Astrocyte (in vitro differentiated cells and primary cell): ENCODE measurements at regions not wholly inside any gene's neighbourhood (a gene's known extent, or its start where the extent isn't known, plus 50 kb on each side); places are given as distances from the start of the nearest gene placed in this dataset.

Experiments
- DNase-seq: peaks from one replicate; pipeline ENCODE4 v3.0.0-alpha.2; 2010; ENCODE audit warnings: low read depth
- FAIRE-seq: peaks from 2 replicates; lab custom pipeline; 2011; peaks lifted over from hg19 to GRCh38; lab: Jason Lieb, UNC
- H2AFZ ChIP-seq: 2 replicates; pipeline ENCODE4 v1.6.0; 2012; ENCODE audit warnings: low read depth, low read length, inconsistent platforms
- H3K27ac ChIP-seq: 2 replicates; pipeline ENCODE4 v1.5.1; 2011; ENCODE audit warnings: low read depth, low read length, inconsistent platforms
- H3K27me3 ChIP-seq: 2 replicates; pipeline ENCODE4 v1.6.0; 2011; ENCODE audit warnings: low read length, inconsistent platforms; ENCODE audit not compliant: insufficient read depth
- H3K36me3 ChIP-seq: 2 replicates; pipeline ENCODE4 v1.5.1; 2011; ENCODE audit warnings: low read length, inconsistent platforms; ENCODE audit not compliant: insufficient read depth
- H3K4me1 ChIP-seq: 2 replicates; pipeline ENCODE4 v1.5.1; 2011; ENCODE audit warnings: low read length, inconsistent platforms; ENCODE audit not compliant: insufficient read depth
- H3K4me2 ChIP-seq: 2 replicates; pipeline ENCODE4 v1.6.0; 2012; ENCODE audit warnings: low read length, inconsistent platforms
- H3K4me3 ChIP-seq: 2 replicates; pipeline ENCODE4 v1.5.1; 2011; ENCODE audit warnings: low read depth, mild to moderate bottlenecking, low read length, inconsistent platforms; ENCODE audit not compliant: insufficient read depth
- H3K79me2 ChIP-seq: 2 replicates; pipeline ENCODE4 v1.6.0; 2012; ENCODE audit warnings: mild to moderate bottlenecking, low read length, inconsistent platforms; ENCODE audit not compliant: insufficient read depth
- H3K9ac ChIP-seq: 2 replicates; pipeline ENCODE4 v1.6.0; 2012; ENCODE audit warnings: mild to moderate bottlenecking, low read length, inconsistent platforms
- H3K9me3 ChIP-seq: 2 replicates; pipeline ENCODE4 v1.5.1; 2012; ENCODE audit warnings: low read depth, mild to moderate bottlenecking, low read length, inconsistent platforms; ENCODE audit not compliant: insufficient read depth
- H4K20me1 ChIP-seq: 2 replicates; pipeline ENCODE4 v1.6.0; 2012; ENCODE audit warnings: low read length, inconsistent platforms; ENCODE audit not compliant: insufficient read depth
- H3K27ac Mint-ChIP-seq: one replicate; pipeline ENCODE4 v1.8.0; 2021; ENCODE audit warnings: mild to moderate bottlenecking, mixed read lengths; ENCODE audit not compliant: unreplicated experiment
- H3K27me3 Mint-ChIP-seq: one replicate; pipeline ENCODE4 v1.8.0; 2021; ENCODE audit warnings: low read depth, mixed read lengths; ENCODE audit not compliant: unreplicated experiment
- H3K36me3 Mint-ChIP-seq: one replicate; pipeline ENCODE4 v1.8.0; 2021; ENCODE audit warnings: low read depth, mixed read lengths; ENCODE audit not compliant: unreplicated experiment
- H3K4me1 Mint-ChIP-seq: one replicate; pipeline ENCODE4 v1.8.0; 2021; ENCODE audit warnings: low read depth, mixed read lengths; ENCODE audit not compliant: unreplicated experiment
- H3K4me3 Mint-ChIP-seq: one replicate; pipeline ENCODE4 v1.8.0; 2021; ENCODE audit warnings: mild to moderate bottlenecking, moderate library complexity, mixed read lengths; ENCODE audit not compliant: unreplicated experiment
- H3K9me3 Mint-ChIP-seq: one replicate; pipeline ENCODE4 v1.8.0; 2021; ENCODE audit warnings: mild to moderate bottlenecking, mixed read lengths; ENCODE audit not compliant: unreplicated experiment
- EZH2 ChIP-seq: IDR thresholded peaks from 2 replicates; pipeline ENCODE4 v1.6.1; 2012; ENCODE audit warnings: mild to moderate bottlenecking, low read length, inconsistent platforms; ENCODE audit not compliant: insufficient read depth
- TF ChIP-seq, protein P1 (sequence below): IDR thresholded peaks from 2 replicates; pipeline ENCODE4 v1.5.1; 2011; ENCODE audit warnings: low read depth, mild to moderate bottlenecking, inconsistent platforms, low read length, moderate library complexity; ENCODE audit not compliant: insufficient read depth

GRCh38 chr11:92866679-92867282 is 102.7 kb upstream of the MTNR1B start:
- Mint-ChIP-seq H3K27me3 (no peaks in the 10 kb centered on the region), H3K9me3 (no peaks in the 10 kb centered on the region), H3K27ac (no peak overlapping the region), H3K4me1 (peaks cover 21% of the 10 kb centered on the region), H3K36me3 (peaks cover 2% of the 10 kb centered on the region), H3K4me3 (no peak overlapping the region)
- Histone ChIP-seq H4K20me1 (no peaks in the 10 kb centered on the region), H2AFZ (no peak overlapping the region), H3K9ac (no peak overlapping the region), H3K79me2 (no peaks in the 10 kb centered on the region), H3K27ac (no peak overlapping the region), H3K36me3 (no peaks in the 10 kb centered on the region), H3K4me3 (no peak overlapping the region), H3K27me3 (no peaks in the 10 kb centered on the region), H3K4me1 (peaks cover 11% of the 10 kb centered on the region), H3K4me2 (no peak overlapping the region), H3K9me3 (no peaks in the 10 kb centered on the region)
- FAIRE-seq (no peak), DNase-seq (no peak)
- no peak for TF ChIP-seq EZH2
- TF ChIP-seq, protein P1, sequence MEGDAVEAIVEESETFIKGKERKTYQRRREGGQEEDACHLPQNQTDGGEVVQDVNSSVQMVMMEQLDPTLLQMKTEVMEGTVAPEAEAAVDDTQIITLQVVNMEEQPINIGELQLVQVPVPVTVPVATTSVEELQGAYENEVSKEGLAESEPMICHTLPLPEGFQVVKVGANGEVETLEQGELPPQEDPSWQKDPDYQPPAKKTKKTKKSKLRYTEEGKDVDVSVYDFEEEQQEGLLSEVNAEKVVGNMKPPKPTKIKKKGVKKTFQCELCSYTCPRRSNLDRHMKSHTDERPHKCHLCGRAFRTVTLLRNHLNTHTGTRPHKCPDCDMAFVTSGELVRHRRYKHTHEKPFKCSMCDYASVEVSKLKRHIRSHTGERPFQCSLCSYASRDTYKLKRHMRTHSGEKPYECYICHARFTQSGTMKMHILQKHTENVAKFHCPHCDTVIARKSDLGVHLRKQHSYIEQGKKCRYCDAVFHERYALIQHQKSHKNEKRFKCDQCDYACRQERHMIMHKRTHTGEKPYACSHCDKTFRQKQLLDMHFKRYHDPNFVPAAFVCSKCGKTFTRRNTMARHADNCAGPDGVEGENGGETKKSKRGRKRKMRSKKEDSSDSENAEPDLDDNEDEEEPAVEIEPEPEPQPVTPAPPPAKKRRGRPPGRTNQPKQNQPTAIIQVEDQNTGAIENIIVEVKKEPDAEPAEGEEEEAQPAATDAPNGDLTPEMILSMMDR, result no peak

- TF ChIP-seq, protein P1, result no peak
- TF ChIP-seq EZH2, result no peak
- no peaks in the 10 kb centered on the region for H3K27me3 Mint-ChIP-seq
- H3K4me3 Mint-ChIP-seq, result no peak overlapping the region
- Histone ChIP-seq H3K36me3 (no peaks in the 10 kb centered on the region), H3K4me2 (no peak overlapping the region), H3K79me2 (no peaks in the 10 kb centered on the region), H3K4me1 (peaks cover 11% of the 10 kb centered on the region), H3K9me3 (no peaks in the 10 kb centered on the region), H3K27ac (no peak overlapping the region), H4K20me1 (no peaks in the 10 kb centered on the region), H2AFZ (no peak overlapping the region), H3K4me3 (no peak overlapping the region), H3K27me3 (no peaks in the 10 kb centered on the region), H3K9ac (no peak overlapping the region)
- H3K36me3 Mint-ChIP-seq, result peaks cover 1% of the 10 kb centered on the region
- no peak for FAIRE-seq
- H3K4me1 Mint-ChIP-seq, result peaks cover 21% of the 10 kb centered on the region
- DNase-seq, result no peak
- H3K27ac Mint-ChIP-seq, result no peak overlapping the region
- H3K9me3 Mint-ChIP-seq, result no peaks in the 10 kb centered on the region
These were observed 101.4 kb upstream of the MTNR1B start for GRCh38 chr11:92867913-92868619.

DNA sequence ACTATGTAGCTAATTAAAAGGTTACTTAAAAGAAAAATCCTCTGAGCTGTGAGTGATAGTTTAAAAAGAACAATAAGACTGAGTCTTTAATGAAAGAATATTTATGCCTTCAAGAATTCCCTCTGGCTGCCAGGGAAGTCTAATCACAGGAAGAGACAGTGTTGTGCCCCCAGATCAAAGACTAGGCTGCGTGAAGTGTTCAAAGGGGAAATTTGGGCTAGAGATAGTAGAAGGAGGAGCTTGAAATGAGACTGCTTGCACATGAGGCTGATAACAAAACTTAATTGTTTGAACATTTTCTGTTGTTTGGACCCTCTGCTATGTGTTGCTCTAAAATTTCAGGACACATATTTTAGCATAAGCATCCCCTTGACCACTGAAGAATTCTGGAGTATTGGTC is 99.7 kb upstream of the MTNR1B start:
- Histone ChIP-seq H3K36me3 (no peaks in the 10 kb centered on the region), H3K4me1 (peaks cover 11% of the 10 kb centered on the region), H3K9ac (no peak overlapping the region), H3K27me3 (no peaks in the 10 kb centered on the region), H3K9me3 (no peaks in the 10 kb centered on the region), H3K4me2 (no peak overlapping the region), H4K20me1 (no peaks in the 10 kb centered on the region), H2AFZ (no peak overlapping the region), H3K4me3 (no peak overlapping the region), H3K27ac (no peak overlapping the region), H3K79me2 (no peaks in the 10 kb centered on the region)
- Mint-ChIP-seq H3K36me3 (no peaks in the 10 kb centered on the region), H3K9me3 (no peaks in the 10 kb centered on the region), H3K27ac (no peak overlapping the region), H3K4me3 (no peak overlapping the region), H3K27me3 (no peaks in the 10 kb centered on the region), H3K4me1 (peaks cover 20% of the 10 kb centered on the region)
- FAIRE-seq, result no peak
- TF ChIP-seq, protein P1, result no peak
- TF ChIP-seq EZH2, result no peak
- DNase-seq, result no peak
